ENCODE measurements at regions not wholly inside any gene's neighbourhood (a gene's known extent, or its start where the extent isn't known, plus 50 kb on each side); places are given as distances from the start of the nearest gene placed in this dataset.
A peak's percentile ranks its signal among the peaks of the same experiment; 100 is the strongest.

GRCh38 chr4:3849140-3849539 lies 83.0 kb downstream of the ADRA2C start:
- H3K79me2 ChIP-seq (ENCODE audit: control insufficient read depth, insufficient read depth, low read length, poor library complexity), result no peaks in the 10 kb centered on the region
- no peak overlapping the region for H3K18ac ChIP-seq (ENCODE audit: low read length)
- no peaks in the 10 kb centered on the region for H3K36me3 ChIP-seq (ENCODE audit: control insufficient read depth in 1 of 2, insufficient read depth in 2 of 2, low read length in 2 of 2)
- H2BK5ac ChIP-seq (ENCODE audit: low read depth, low read length, poor library complexity), result no peak overlapping the region
- H3K9me3 ChIP-seq (ENCODE audit: insufficient read depth, low read depth, low read length), result peaks cover 8% of the 10 kb centered on the region
- no peak overlapping the region for H3K9ac ChIP-seq (ENCODE audit: low read length)
- H3K4me2 ChIP-seq (ENCODE audit: low read length), result no peak overlapping the region
- no peak overlapping the region for H2BK12ac ChIP-seq (ENCODE audit: low read length)
- no peak overlapping the region for H3K27ac ChIP-seq (ENCODE audit: low read depth, low read length)
- no peaks in the 10 kb centered on the region for H3K79me1 ChIP-seq (ENCODE audit: low read length)
- no peaks in the 10 kb centered on the region for H3K27me3 ChIP-seq (ENCODE audit: insufficient read depth, low read length)
- H4K8ac ChIP-seq (ENCODE audit: low read depth, low read length), result no peak overlapping the region
- H2BK120ac ChIP-seq (ENCODE audit: insufficient read depth, low read length, poor library complexity), result no peak overlapping the region
- H3K4me3 ChIP-seq (ENCODE audit: low read depth, low read length), result no peak overlapping the region
- DNase-seq, result no peak
- H4K12ac ChIP-seq (ENCODE audit: low read depth, low read length), result no peak overlapping the region
- no peak overlapping the region for H2AK5ac ChIP-seq (ENCODE audit: low read length)
- H3K4me1 ChIP-seq (ENCODE audit: control insufficient read depth in 1 of 2, insufficient read depth in 2 of 2, low read length in 2 of 2), result no peaks in the 10 kb centered on the region
- no peak overlapping the region for H2AFZ ChIP-seq (ENCODE audit: insufficient read depth, low read length, poor library complexity)
- H3K23ac ChIP-seq (ENCODE audit: low read length), result no peak overlapping the region
- H4K91ac ChIP-seq (ENCODE audit: low read depth, low read length), result no peak overlapping the region
- H3K4ac ChIP-seq (ENCODE audit: low read depth, low read length), result no peak overlapping the region
- no peak overlapping the region for H3K14ac ChIP-seq (ENCODE audit: low read length)

- no peak overlapping the region for H2BK120ac ChIP-seq (ENCODE audit: insufficient read depth, low read length, poor library complexity)
- no peaks in the 10 kb centered on the region for H3K27me3 ChIP-seq (ENCODE audit: insufficient read depth, low read length)
- H4K91ac ChIP-seq (ENCODE audit: low read depth, low read length), result no peak overlapping the region
- H3K27ac ChIP-seq (ENCODE audit: low read depth, low read length), result no peak overlapping the region
- H3K79me1 ChIP-seq (ENCODE audit: low read length), result no peaks in the 10 kb centered on the region
- H3K4ac ChIP-seq (ENCODE audit: low read depth, low read length), result no peak overlapping the region
- no peak for DNase-seq
- H3K23ac ChIP-seq (ENCODE audit: low read length), result no peak overlapping the region
- no peak overlapping the region for H3K4me2 ChIP-seq (ENCODE audit: low read length)
- no peaks in the 10 kb centered on the region for H3K36me3 ChIP-seq (ENCODE audit: control insufficient read depth in 1 of 2, insufficient read depth in 2 of 2, low read length in 2 of 2)
- no peak overlapping the region for H3K9ac ChIP-seq (ENCODE audit: low read length)
- no peak overlapping the region for H4K8ac ChIP-seq (ENCODE audit: low read depth, low read length)
- no peak overlapping the region for H4K12ac ChIP-seq (ENCODE audit: low read depth, low read length)
- no peaks in the 10 kb centered on the region for H3K79me2 ChIP-seq (ENCODE audit: control insufficient read depth, insufficient read depth, low read length, poor library complexity)
- no peak overlapping the region for H2AFZ ChIP-seq (ENCODE audit: insufficient read depth, low read length, poor library complexity)
- no peak overlapping the region for H3K14ac ChIP-seq (ENCODE audit: low read length)
- peaks cover 8% of the 10 kb centered on the region for H3K9me3 ChIP-seq (ENCODE audit: insufficient read depth, low read depth, low read length)
- WGBS (ENCODE audit: extremely low coverage, insufficient coverage, insufficient read length), result no CpG with 5 or more reads among the region's 1 CpG
- no peak overlapping the region for H2AK5ac ChIP-seq (ENCODE audit: low read length)
- no peak overlapping the region for H2BK5ac ChIP-seq (ENCODE audit: low read depth, low read length, poor library complexity)
- no peak overlapping the region for H3K4me3 ChIP-seq (ENCODE audit: low read depth, low read length)
- no peak overlapping the region for H3K18ac ChIP-seq (ENCODE audit: low read length)
- no peaks in the 10 kb centered on the region for H3K4me1 ChIP-seq (ENCODE audit: control insufficient read depth in 1 of 2, insufficient read depth in 2 of 2, low read length in 2 of 2)
- no peak overlapping the region for H2BK12ac ChIP-seq (ENCODE audit: low read length)
These were observed 83.9 kb downstream of the ADRA2C start for GRCh38 chr4:3850128-3850527.

- H3K79me1 ChIP-seq (ENCODE audit: low read length), result no peaks in the 10 kb centered on the region
- no peaks in the 10 kb centered on the region for H3K79me2 ChIP-seq (ENCODE audit: control insufficient read depth, insufficient read depth, low read length, poor library complexity)
- H3K23ac ChIP-seq (ENCODE audit: low read length), result no peak overlapping the region
- no peak overlapping the region for H3K18ac ChIP-seq (ENCODE audit: low read length)
- no peak overlapping the region for H3K4ac ChIP-seq (ENCODE audit: low read depth, low read length)
- H4K12ac ChIP-seq (ENCODE audit: low read depth, low read length), result no peak overlapping the region
- H4K8ac ChIP-seq (ENCODE audit: low read depth, low read length), result no peak overlapping the region
- H4K91ac ChIP-seq (ENCODE audit: low read depth, low read length), result no peak overlapping the region
- DNase-seq, result peak; percentile 66 to 80
- no peak overlapping the region for H2BK12ac ChIP-seq (ENCODE audit: low read length)
- no peak overlapping the region for H2BK5ac ChIP-seq (ENCODE audit: low read depth, low read length, poor library complexity)
- no peak overlapping the region for H3K4me2 ChIP-seq (ENCODE audit: low read length)
- H3K9me3 ChIP-seq (ENCODE audit: insufficient read depth, low read depth, low read length), result peaks cover 10% of the 10 kb centered on the region
- H3K27me3 ChIP-seq (ENCODE audit: insufficient read depth, low read length), result no peaks in the 10 kb centered on the region
- no peaks in the 10 kb centered on the region for H3K36me3 ChIP-seq (ENCODE audit: control insufficient read depth in 1 of 2, insufficient read depth in 2 of 2, low read length in 2 of 2)
- no peak overlapping the region for H3K9ac ChIP-seq (ENCODE audit: low read length)
- H2AK5ac ChIP-seq (ENCODE audit: low read length), result no peak overlapping the region
- H2AFZ ChIP-seq (ENCODE audit: insufficient read depth, low read length, poor library complexity), result no peak overlapping the region
- no peaks in the 10 kb centered on the region for H3K4me1 ChIP-seq (ENCODE audit: control insufficient read depth in 1 of 2, insufficient read depth in 2 of 2, low read length in 2 of 2)
- no peak overlapping the region for H3K4me3 ChIP-seq (ENCODE audit: low read depth, low read length)
- no CpG with 5 or more reads among the region's 6 CpGs for WGBS (ENCODE audit: extremely low coverage, insufficient coverage, insufficient read length)
- H2BK120ac ChIP-seq (ENCODE audit: insufficient read depth, low read length, poor library complexity), result no peak overlapping the region
- H3K14ac ChIP-seq (ENCODE audit: low read length), result no peak overlapping the region
- no peak overlapping the region for H3K27ac ChIP-seq (ENCODE audit: low read depth, low read length)
These were observed 85.0 kb downstream of the ADRA2C start for GRCh38 chr4:3851211-3851610.

GRCh38 chr4:3851881-3852280 lies 85.7 kb downstream of the ADRA2C start:
- Histone ChIP-seq H3K4me1 (ENCODE audit: control insufficient read depth in 1 of 2, insufficient read depth in 2 of 2, low read length in 2 of 2) (no peaks in the 10 kb centered on the region), H2AFZ (ENCODE audit: insufficient read depth, low read length, poor library complexity) (no peak overlapping the region)

More at GRCh38 chr4:3851881-3852280, 85.7 kb downstream of the ADRA2C start:
- Histone ChIP-seq H4K91ac (ENCODE audit: low read depth, low read length) (no peak overlapping the region), H3K4me2 (ENCODE audit: low read length) (no peak overlapping the region), H2BK12ac (ENCODE audit: low read length) (no peak overlapping the region), H3K4ac (ENCODE audit: low read depth, low read length) (no peak overlapping the region), H3K27ac (ENCODE audit: low read depth, low read length) (no peak overlapping the region), H3K23ac (ENCODE audit: low read length) (no peak overlapping the region), H3K79me2 (ENCODE audit: control insufficient read depth, insufficient read depth, low read length, poor library complexity) (no peaks in the 10 kb centered on the region), H2BK5ac (ENCODE audit: low read depth, low read length, poor library complexity) (no peak overlapping the region), H4K8ac (ENCODE audit: low read depth, low read length) (no peak overlapping the region), H2AK5ac (ENCODE audit: low read length) (no peak overlapping the region), H3K14ac (ENCODE audit: low read length) (no peak overlapping the region), H2BK120ac (ENCODE audit: insufficient read depth, low read length, poor library complexity) (no peak overlapping the region), H3K36me3 (ENCODE audit: control insufficient read depth in 1 of 2, insufficient read depth in 2 of 2, low read length in 2 of 2) (no peaks in the 10 kb centered on the region), H4K12ac (ENCODE audit: low read depth, low read length) (no peak overlapping the region), H3K79me1 (ENCODE audit: low read length) (no peaks in the 10 kb centered on the region), H3K4me3 (ENCODE audit: low read depth, low read length) (no peak overlapping the region), H3K18ac (ENCODE audit: low read length) (no peak overlapping the region), H3K27me3 (ENCODE audit: insufficient read depth, low read length) (no peaks in the 10 kb centered on the region), H3K9ac (ENCODE audit: low read length) (no peak overlapping the region), H3K9me3 (ENCODE audit: insufficient read depth, low read depth, low read length) (peaks cover 10% of the 10 kb centered on the region)
- no peak for DNase-seq
- no CpG with 5 or more reads among the region's 10 CpGs for WGBS (ENCODE audit: extremely low coverage, insufficient coverage, insufficient read length)

Measured in trophoblast cell (in vitro differentiated cells and primary cell).